ENCODE measurements at regions not wholly inside any gene's neighbourhood (a gene's known extent, or its start where the extent isn't known, plus 50 kb on each side); places are given as distances from the start of the nearest gene placed in this dataset.
"Not testable (repeated sequence)": the region's sequence is repeated elsewhere in the genome, so short reads cannot be mapped to it uniquely, and the experiment has no call there.

GRCh38 chr5:24271702-24272118, 373.1 kb downstream of the CDH10 start:
- not testable (repeated sequence) for DNase-seq

- peak in 1 of 5 experiments; percentile 16 for DNase-seq
These were observed 372.0 kb downstream of the CDH10 start for GRCh38 chr5:24272741-24273140.

- no peak for DNase-seq
These were observed 364.6 kb downstream of the CDH10 start for GRCh38 chr5:24280215-24280614.

- no peak for DNase-seq
These were observed 363.0 kb downstream of the CDH10 start for GRCh38 chr5:24281818-24282217.

- no peak for DNase-seq
These were observed 355.0 kb downstream of the CDH10 start for GRCh38 chr5:24289582-24290335.

GRCh38 chr5:24290536-24290935, 354.2 kb downstream of the CDH10 start:
- no peak for DNase-seq

- no peak for DNase-seq
These were observed 352.9 kb downstream of the CDH10 start for GRCh38 chr5:24291916-24292315.

- DNase-seq, result peak in 1 of 5 experiments; percentile 3
These were observed 350.4 kb downstream of the CDH10 start for GRCh38 chr5:24294333-24294732.

GRCh38 chr5:24314106-24314505, 330.7 kb downstream of the CDH10 start:
- no peak for DNase-seq

- peak in 1 of 5 experiments; percentile 18 for DNase-seq
These were observed 324.1 kb downstream of the CDH10 start for GRCh38 chr5:24320643-24321042.

GRCh38 chr5:24325306-24325832, 319.4 kb downstream of the CDH10 start:
- peak in 1 of 5 experiments; percentile 55 for DNase-seq

GRCh38 chr5:24331531-24331930, 313.2 kb downstream of the CDH10 start:
- no peak for DNase-seq

- DNase-seq, result no peak
These were observed 297.6 kb downstream of the CDH10 start for GRCh38 chr5:24347158-24347557.

- DNase-seq, result no peak
These were observed 293.5 kb downstream of the CDH10 start for GRCh38 chr5:24351285-24351684.

GRCh38 chr5:24353016-24353415, 291.8 kb downstream of the CDH10 start:
- DNase-seq, result no peak

GRCh38 chr5:24353611-24354010, 291.2 kb downstream of the CDH10 start:
- DNase-seq, result no peak

- no peak for DNase-seq
These were observed 280.8 kb downstream of the CDH10 start for GRCh38 chr5:24363789-24364481.

GRCh38 chr5:24364711-24365110, 280.1 kb downstream of the CDH10 start:
- no peak for DNase-seq

- DNase-seq, result no peak
These were observed 279.4 kb downstream of the CDH10 start for GRCh38 chr5:24365406-24365805.

- no peak for DNase-seq
These were observed 277.6 kb downstream of the CDH10 start for GRCh38 chr5:24367216-24367615.

GRCh38 chr5:24368115-24368514, 276.7 kb downstream of the CDH10 start:
- DNase-seq, result no peak

GRCh38 chr5:24376210-24376609, 268.6 kb downstream of the CDH10 start:
- DNase-seq, result no peak

- no peak for DNase-seq
These were observed 268.2 kb downstream of the CDH10 start for GRCh38 chr5:24376616-24377015.
